ENCODE measurements at regions not wholly inside any gene's neighbourhood (a gene's known extent, or its start where the extent isn't known, plus 50 kb on each side); places are given as distances from the start of the nearest gene placed in this dataset.

DNA sequence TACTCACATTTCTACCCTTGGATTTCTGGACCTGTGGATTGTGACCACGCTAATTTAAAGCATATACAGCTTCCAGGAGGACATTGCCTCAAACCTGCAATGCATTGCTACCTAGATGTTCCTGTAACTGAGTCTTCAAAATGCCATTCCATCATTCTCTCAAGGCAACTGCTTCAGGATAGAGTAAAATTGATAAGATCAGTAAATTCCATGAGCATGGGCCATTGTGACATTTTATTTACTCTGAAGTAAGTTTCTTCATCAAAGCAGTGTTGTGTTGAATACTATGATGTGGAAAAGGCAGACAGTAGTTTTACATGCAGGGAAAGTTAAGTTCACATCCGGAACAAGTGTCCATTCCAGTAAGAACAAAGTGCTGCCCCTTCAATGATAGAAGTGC is 991.0 kb downstream of the ARAP2 start:
- TF ChIP-seq ZBTB7A (IDR thresholded peaks at IDR 0.05; ENCODE audit: low read depth) (no peak), TAF1 (IDR thresholded peaks at IDR 0.05; ENCODE audit: low read depth) (no peak), CREB1 (IDR thresholded peaks at IDR 0.05; ENCODE audit: low read depth) (no peak), YY1 (IDR thresholded peaks at IDR 0.05; ENCODE audit: low read depth) (no peak), TEAD4 (IDR thresholded peaks at IDR 0.05) (no peak), NFIC (IDR thresholded peaks at IDR 0.05) (no peak), FOXM1 (IDR thresholded peaks at IDR 0.05; ENCODE audit: borderline replicate concordance, low read depth) (no peak), EGR1 (IDR thresholded peaks at IDR 0.05) (no peak), EP300 (IDR thresholded peaks at IDR 0.05; ENCODE audit: borderline replicate concordance) (no peak), TCF12 (IDR thresholded peaks at IDR 0.05; ENCODE audit: low read depth) (no peak)
- TF ChIP-seq, protein P1, sequence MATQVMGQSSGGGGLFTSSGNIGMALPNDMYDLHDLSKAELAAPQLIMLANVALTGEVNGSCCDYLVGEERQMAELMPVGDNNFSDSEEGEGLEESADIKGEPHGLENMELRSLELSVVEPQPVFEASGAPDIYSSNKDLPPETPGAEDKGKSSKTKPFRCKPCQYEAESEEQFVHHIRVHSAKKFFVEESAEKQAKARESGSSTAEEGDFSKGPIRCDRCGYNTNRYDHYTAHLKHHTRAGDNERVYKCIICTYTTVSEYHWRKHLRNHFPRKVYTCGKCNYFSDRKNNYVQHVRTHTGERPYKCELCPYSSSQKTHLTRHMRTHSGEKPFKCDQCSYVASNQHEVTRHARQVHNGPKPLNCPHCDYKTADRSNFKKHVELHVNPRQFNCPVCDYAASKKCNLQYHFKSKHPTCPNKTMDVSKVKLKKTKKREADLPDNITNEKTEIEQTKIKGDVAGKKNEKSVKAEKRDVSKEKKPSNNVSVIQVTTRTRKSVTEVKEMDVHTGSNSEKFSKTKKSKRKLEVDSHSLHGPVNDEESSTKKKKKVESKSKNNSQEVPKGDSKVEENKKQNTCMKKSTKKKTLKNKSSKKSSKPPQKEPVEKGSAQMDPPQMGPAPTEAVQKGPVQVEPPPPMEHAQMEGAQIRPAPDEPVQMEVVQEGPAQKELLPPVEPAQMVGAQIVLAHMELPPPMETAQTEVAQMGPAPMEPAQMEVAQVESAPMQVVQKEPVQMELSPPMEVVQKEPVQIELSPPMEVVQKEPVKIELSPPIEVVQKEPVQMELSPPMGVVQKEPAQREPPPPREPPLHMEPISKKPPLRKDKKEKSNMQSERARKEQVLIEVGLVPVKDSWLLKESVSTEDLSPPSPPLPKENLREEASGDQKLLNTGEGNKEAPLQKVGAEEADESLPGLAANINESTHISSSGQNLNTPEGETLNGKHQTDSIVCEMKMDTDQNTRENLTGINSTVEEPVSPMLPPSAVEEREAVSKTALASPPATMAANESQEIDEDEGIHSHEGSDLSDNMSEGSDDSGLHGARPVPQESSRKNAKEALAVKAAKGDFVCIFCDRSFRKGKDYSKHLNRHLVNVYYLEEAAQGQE (IDR thresholded peaks at IDR 0.05; ENCODE audit: low read depth): no peak
- TF ChIP-seq, protein P2, sequence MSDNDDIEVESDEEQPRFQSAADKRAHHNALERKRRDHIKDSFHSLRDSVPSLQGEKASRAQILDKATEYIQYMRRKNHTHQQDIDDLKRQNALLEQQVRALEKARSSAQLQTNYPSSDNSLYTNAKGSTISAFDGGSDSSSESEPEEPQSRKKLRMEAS (IDR thresholded peaks at IDR 0.05): no peak
